ENCODE measurements at regions not wholly inside any gene's neighbourhood (a gene's known extent, or its start where the extent isn't known, plus 50 kb on each side); places are given as distances from the start of the nearest gene placed in this dataset.

GRCh38 chr2:234166531-234166930, 116.0 kb downstream of the SPP2 start:
- no peaks in the 10 kb centered on the region for H3K4me1 ChIP-seq (replicated peaks)
- WGBS = 95% methylated on average over 3 of the region's 3 CpGs
- H3K36me3 ChIP-seq = no peaks in the 10 kb centered on the region
- intact Hi-C loops (cut with DNase I) = no loop called here
- no peak for TF ChIP-seq POLR2AphosphoS5 (IDR thresholded peaks at IDR 0.05)
- TF ChIP-seq POLR2A (IDR thresholded peaks at IDR 0.05) = no peak
- no peak for TF ChIP-seq CTCF (IDR thresholded peaks at IDR 0.05)
- no peaks in the 10 kb centered on the region for H3K27me3 ChIP-seq (replicated peaks; ENCODE audit: insufficient read depth)
- H3K9me3 ChIP-seq = no peaks in the 10 kb centered on the region
- no peak for DNase-seq (ENCODE audit: low spot score)
- H3K27ac ChIP-seq = no peak overlapping the region
- no peak overlapping the region for H3K4me3 ChIP-seq

- WGBS = 60% methylated on average over 5 of the region's 5 CpGs
- H3K4me1 ChIP-seq (replicated peaks) = no peaks in the 10 kb centered on the region
- H3K9me3 ChIP-seq = no peaks in the 10 kb centered on the region
- intact Hi-C loops (cut with DNase I) = no loop called here
- TF ChIP-seq CTCF (IDR thresholded peaks at IDR 0.05) = no peak
- TF ChIP-seq POLR2A (IDR thresholded peaks at IDR 0.05) = no peak
- no peak for TF ChIP-seq POLR2AphosphoS5 (IDR thresholded peaks at IDR 0.05)
- no peak overlapping the region for H3K4me3 ChIP-seq
- no peak for DNase-seq (ENCODE audit: low spot score)
- H3K27me3 ChIP-seq (replicated peaks; ENCODE audit: insufficient read depth) = no peaks in the 10 kb centered on the region
- H3K36me3 ChIP-seq = no peaks in the 10 kb centered on the region
- H3K27ac ChIP-seq = no peak overlapping the region
These were observed 114.9 kb downstream of the SPP2 start for GRCh38 chr2:234165421-234165820.

GRCh38 chr2:234164493-234165413, 114.3 kb downstream of the SPP2 start:
- intact Hi-C loops (cut with DNase I) = no loop called here
- TF ChIP-seq POLR2AphosphoS5 (IDR thresholded peaks at IDR 0.05) (no peak), POLR2A (IDR thresholded peaks at IDR 0.05) (no peak), CTCF (IDR thresholded peaks at IDR 0.05) (no peak)
- H3K27me3 ChIP-seq (replicated peaks; ENCODE audit: insufficient read depth) = no peaks in the 10 kb centered on the region
- H3K36me3 ChIP-seq = no peaks in the 10 kb centered on the region
- H3K9me3 ChIP-seq = no peaks in the 10 kb centered on the region
- 66% methylated on average over 19 of the region's 19 CpGs for WGBS
- no peak for DNase-seq (ENCODE audit: low spot score)
- no peaks in the 10 kb centered on the region for H3K4me1 ChIP-seq (replicated peaks)
- H3K27ac ChIP-seq = no peak overlapping the region
- H3K4me3 ChIP-seq = no peak overlapping the region

- Histone ChIP-seq H3K36me3 (no peaks in the 10 kb centered on the region), H3K4me3 (no peak overlapping the region), H3K27me3 (replicated peaks; ENCODE audit: insufficient read depth) (no peaks in the 10 kb centered on the region), H3K4me1 (replicated peaks) (no peaks in the 10 kb centered on the region), H3K9me3 (no peaks in the 10 kb centered on the region), H3K27ac (no peak overlapping the region)
- DNase-seq (ENCODE audit: low spot score) = no peak
- TF ChIP-seq POLR2A (IDR thresholded peaks at IDR 0.05) (no peak), POLR2AphosphoS5 (IDR thresholded peaks at IDR 0.05) (no peak), CTCF (IDR thresholded peaks at IDR 0.05) (no peak)
- 80% methylated on average over 7 of the region's 7 CpGs for WGBS
- intact Hi-C loops (cut with DNase I) = no loop called here
These were observed 113.1 kb downstream of the SPP2 start for GRCh38 chr2:234163510-234164045.

- Histone ChIP-seq H3K9me3 (no peaks in the 10 kb centered on the region), H3K27ac (no peak overlapping the region), H3K4me3 (no peak overlapping the region), H3K36me3 (no peaks in the 10 kb centered on the region), H3K4me1 (replicated peaks) (no peaks in the 10 kb centered on the region), H3K27me3 (replicated peaks; ENCODE audit: insufficient read depth) (no peaks in the 10 kb centered on the region)
- intact Hi-C loops (cut with DNase I) = no loop called here
- no peak for TF ChIP-seq POLR2AphosphoS5 (IDR thresholded peaks at IDR 0.05)
- TF ChIP-seq CTCF (IDR thresholded peaks at IDR 0.05) = no peak
- no peak for TF ChIP-seq POLR2A (IDR thresholded peaks at IDR 0.05)
- 6% methylated on average over 1 of the region's 1 CpG for WGBS
- no peak for DNase-seq (ENCODE audit: low spot score)
These were observed 112.4 kb downstream of the SPP2 start for GRCh38 chr2:234162861-234163260.

Measured in prostate gland (tissue), 2 donors.